ENCODE measurements at regions not wholly inside any gene's neighbourhood (a gene's known extent, or its start where the extent isn't known, plus 50 kb on each side); places are given as distances from the start of the nearest gene placed in this dataset.

- CTCF ChIA-PET = no interaction called here
Measured at GRCh38 chr9:29644514-29644913, 2071.2 kb upstream of the C9orf72 start.

DNA sequence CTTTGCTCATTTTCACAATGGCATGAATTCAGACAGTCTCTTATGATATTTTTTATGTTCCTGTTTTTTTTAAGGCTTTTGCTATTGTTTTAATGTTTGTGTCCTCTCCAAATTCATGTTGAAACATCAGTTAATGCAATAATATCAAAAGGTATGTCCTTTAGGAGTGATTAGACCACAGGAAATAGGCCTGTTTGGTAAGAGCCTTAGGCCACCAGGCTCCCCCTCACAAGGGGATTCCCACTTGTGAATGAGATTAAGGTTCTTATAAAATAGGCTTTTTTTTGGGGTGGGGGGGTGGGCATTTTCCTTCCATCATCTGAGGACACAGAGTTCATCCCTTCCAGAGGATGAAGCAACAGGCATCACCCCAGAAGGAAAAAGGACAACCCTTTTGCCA is 2074.2 kb upstream of the C9orf72 start:
- no peaks in the 10 kb centered on the region for H3K27me3 Mint-ChIP-seq
- no peaks in the 10 kb centered on the region for H3K36me3 Mint-ChIP-seq (ENCODE audit: low read depth)
- DNase-seq = no peak
- H3K4me1 Mint-ChIP-seq = no peaks in the 10 kb centered on the region
- ChIA-PET CTCF (no interaction called here), POLR2A (no interaction called here)
- H3K9me3 Mint-ChIP-seq = peaks cover 2% of the 10 kb centered on the region
- no peak overlapping the region for H3K27ac Mint-ChIP-seq
- no peak overlapping the region for H3K4me3 Mint-ChIP-seq

More at GRCh38 chr9:29644514-29644913, 2071.2 kb upstream of the C9orf72 start:
- H3K27me3 Mint-ChIP-seq = no peaks in the 10 kb centered on the region
- H3K27ac Mint-ChIP-seq = no peak overlapping the region
- POLR2A ChIA-PET = no interaction called here
- no peak overlapping the region for H3K4me3 Mint-ChIP-seq
- H3K4me1 Mint-ChIP-seq = no peaks in the 10 kb centered on the region
- H3K9me3 Mint-ChIP-seq = no peaks in the 10 kb centered on the region
- H3K36me3 Mint-ChIP-seq (ENCODE audit: low read depth) = no peaks in the 10 kb centered on the region
- DNase-seq = no peak

DNA sequence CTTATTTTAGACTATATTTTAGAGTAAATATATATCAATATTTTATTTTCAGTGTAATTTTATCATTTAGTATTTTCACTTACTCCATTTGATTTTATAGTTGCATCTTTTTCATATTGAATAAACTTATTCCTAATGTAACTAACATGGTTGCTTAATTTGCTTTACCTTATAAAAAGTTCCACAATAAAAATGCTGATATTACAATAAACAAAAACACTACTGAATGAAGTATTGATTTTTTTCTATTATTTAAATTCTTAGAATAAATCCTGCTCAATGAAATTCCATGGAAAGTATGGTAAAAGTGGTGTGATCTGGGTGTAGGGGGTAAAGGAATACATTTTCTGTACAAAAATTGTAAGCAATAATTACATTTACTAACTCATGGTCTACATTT is 2074.9 kb upstream of the C9orf72 start:
- DNase-seq = no peak
- POLR2A ChIA-PET = no interaction called here
- H3K4me1 Mint-ChIP-seq = no peaks in the 10 kb centered on the region
- no peaks in the 10 kb centered on the region for H3K27me3 Mint-ChIP-seq
- no peak overlapping the region for H3K27ac Mint-ChIP-seq
- peaks cover 2% of the 10 kb centered on the region for H3K9me3 Mint-ChIP-seq
- no peaks in the 10 kb centered on the region for H3K36me3 Mint-ChIP-seq (ENCODE audit: low read depth)
- CTCF ChIA-PET = no interaction called here
- no peak overlapping the region for H3K4me3 Mint-ChIP-seq

DNA sequence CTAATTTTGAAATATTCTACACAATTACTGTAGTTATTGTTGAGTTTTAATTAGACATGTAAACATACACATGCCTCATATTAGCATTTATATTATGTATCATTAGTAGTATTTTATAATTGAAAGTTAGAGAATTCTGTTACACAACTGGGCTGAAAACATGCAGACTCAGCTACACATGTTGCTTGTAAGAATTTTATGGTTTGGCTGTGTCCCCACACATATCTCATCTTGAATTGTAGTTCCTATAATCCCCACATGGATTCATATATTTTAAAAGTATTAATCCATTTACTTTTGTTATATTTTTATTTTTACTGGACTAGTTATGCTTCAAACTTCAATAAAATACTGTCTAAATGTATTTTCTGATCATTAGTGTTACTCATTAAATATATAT is 2075.3 kb upstream of the C9orf72 start:
- Mint-ChIP-seq H3K27ac (no peak overlapping the region), H3K4me1 (no peaks in the 10 kb centered on the region), H3K4me3 (no peak overlapping the region), H3K27me3 (no peaks in the 10 kb centered on the region), H3K36me3 (ENCODE audit: low read depth) (no peaks in the 10 kb centered on the region), H3K9me3 (peaks cover 2% of the 10 kb centered on the region)
- ChIA-PET POLR2A (no interaction called here), CTCF (no interaction called here)
- DNase-seq = no peak

- ChIA-PET CTCF (no interaction called here), POLR2A (no interaction called here)
- Mint-ChIP-seq H3K4me1 (no peaks in the 10 kb centered on the region), H3K9me3 (peaks cover 5% of the 10 kb centered on the region), H3K36me3 (ENCODE audit: low read depth) (no peaks in the 10 kb centered on the region), H3K27me3 (no peaks in the 10 kb centered on the region), H3K4me3 (no peak overlapping the region), H3K27ac (no peak overlapping the region)
- DNase-seq = no peak
Measured at GRCh38 chr9:29656641-29657406, 2083.5 kb upstream of the C9orf72 start.

DNA sequence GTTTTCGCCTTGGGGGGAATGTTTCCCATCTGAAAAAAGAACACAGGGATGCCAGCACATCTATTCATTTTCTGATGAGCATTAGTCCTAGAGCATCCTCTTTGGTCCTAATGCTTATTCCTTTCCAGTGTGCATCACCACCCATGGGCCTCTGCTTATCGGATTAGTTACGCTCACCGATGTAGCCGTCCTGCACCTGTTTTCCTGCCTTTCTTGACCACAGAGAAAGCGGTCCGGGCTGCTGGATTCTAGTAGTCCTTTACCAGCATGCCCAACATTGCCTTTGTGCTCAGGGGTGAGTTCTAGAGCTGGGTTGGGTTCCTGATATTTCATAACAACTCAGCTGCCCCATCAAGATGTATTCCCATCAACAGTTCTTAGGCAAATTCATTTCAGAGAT is 2084.5 kb upstream of the C9orf72 start:
- Mint-ChIP-seq H3K4me1 (no peaks in the 10 kb centered on the region), H3K36me3 (ENCODE audit: low read depth) (no peaks in the 10 kb centered on the region), H3K27me3 (no peaks in the 10 kb centered on the region), H3K9me3 (peaks cover 5% of the 10 kb centered on the region), H3K4me3 (no peak overlapping the region), H3K27ac (no peak overlapping the region)
- POLR2A ChIA-PET = no interaction called here
- CTCF ChIA-PET = no interaction called here
- DNase-seq = no peak

GRCh38 chr9:29659014-29659413 is 2085.7 kb upstream of the C9orf72 start:
- no peaks in the 10 kb centered on the region for H3K4me1 Mint-ChIP-seq
- ChIA-PET CTCF (no interaction called here), POLR2A (no interaction called here)
- H3K4me3 Mint-ChIP-seq = no peak overlapping the region
- DNase-seq = no peak
- peaks cover 5% of the 10 kb centered on the region for H3K9me3 Mint-ChIP-seq
- H3K36me3 Mint-ChIP-seq (ENCODE audit: low read depth) = no peaks in the 10 kb centered on the region
- H3K27ac Mint-ChIP-seq = no peak overlapping the region
- no peaks in the 10 kb centered on the region for H3K27me3 Mint-ChIP-seq

DNA sequence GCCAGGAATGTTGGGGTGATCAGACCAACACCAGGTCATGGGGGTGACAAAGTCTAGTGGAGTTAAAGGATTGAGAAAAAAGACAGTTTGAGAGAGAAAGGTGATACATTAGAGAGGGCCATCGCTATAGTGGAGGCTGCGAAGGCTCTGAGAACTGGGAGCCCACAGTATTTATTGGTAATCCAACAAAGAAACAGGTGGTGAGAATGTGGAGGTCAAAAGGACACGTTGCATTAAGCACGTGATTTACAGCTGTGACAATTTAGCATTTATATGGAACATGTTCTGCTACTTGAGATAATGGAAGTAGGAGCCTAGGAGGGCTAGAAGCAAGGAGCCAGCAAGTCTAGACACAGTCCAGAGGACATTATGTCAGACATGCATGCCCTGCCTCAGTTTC is 2086.5 kb upstream of the C9orf72 start:
- no peaks in the 10 kb centered on the region for H3K4me1 Mint-ChIP-seq
- H3K9me3 Mint-ChIP-seq = peaks cover 5% of the 10 kb centered on the region
- H3K27ac Mint-ChIP-seq = no peak overlapping the region
- ChIA-PET CTCF (no interaction called here), POLR2A (no interaction called here)
- no peak overlapping the region for H3K4me3 Mint-ChIP-seq
- H3K36me3 Mint-ChIP-seq (ENCODE audit: low read depth) = no peaks in the 10 kb centered on the region
- H3K27me3 Mint-ChIP-seq = no peaks in the 10 kb centered on the region
- DNase-seq = no peak

GRCh38 chr9:29668732-29669131 is 2095.5 kb upstream of the C9orf72 start:
- no peaks in the 10 kb centered on the region for H3K27me3 Mint-ChIP-seq
- peaks cover 2% of the 10 kb centered on the region for H3K9me3 Mint-ChIP-seq
- ChIA-PET CTCF (no interaction called here), POLR2A (no interaction called here)
- H3K4me1 Mint-ChIP-seq = no peaks in the 10 kb centered on the region
- DNase-seq = no peak
- H3K36me3 Mint-ChIP-seq (ENCODE audit: low read depth) = no peaks in the 10 kb centered on the region
- H3K4me3 Mint-ChIP-seq = no peak overlapping the region
- no peak overlapping the region for H3K27ac Mint-ChIP-seq

DNA sequence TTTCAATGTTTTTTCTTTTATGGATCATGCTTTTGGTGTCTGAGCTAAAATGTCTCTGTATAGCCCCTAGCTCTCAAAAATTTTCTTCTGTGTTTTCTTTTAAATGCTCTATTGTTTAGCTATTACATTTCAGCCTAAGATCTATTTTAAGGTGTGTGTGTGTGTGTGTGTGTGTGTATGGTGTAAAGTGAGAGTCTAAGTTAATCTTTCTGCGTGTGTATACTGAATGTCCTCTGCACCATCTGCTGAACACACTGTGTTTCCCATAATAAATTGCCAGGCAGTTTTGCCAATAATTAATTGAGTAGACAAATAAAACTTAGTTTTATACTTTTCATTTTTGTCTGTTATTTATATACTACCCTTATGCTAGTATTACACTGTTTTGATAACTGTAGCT is 2096.3 kb upstream of the C9orf72 start:
- no peak overlapping the region for H3K27ac Mint-ChIP-seq
- ChIA-PET CTCF (interaction anchor here (0.6 kb wide), 1 partner anchor 83 kb away, joined by 3 read pairs; no protein-coding TSS in a partner anchor), POLR2A (no interaction called here)
- H3K36me3 Mint-ChIP-seq (ENCODE audit: low read depth) = no peaks in the 10 kb centered on the region
- no peak overlapping the region for H3K4me3 Mint-ChIP-seq
- H3K4me1 Mint-ChIP-seq = no peaks in the 10 kb centered on the region
- DNase-seq = no peak
- H3K9me3 Mint-ChIP-seq = peaks cover 2% of the 10 kb centered on the region
- H3K27me3 Mint-ChIP-seq = no peaks in the 10 kb centered on the region

DNA sequence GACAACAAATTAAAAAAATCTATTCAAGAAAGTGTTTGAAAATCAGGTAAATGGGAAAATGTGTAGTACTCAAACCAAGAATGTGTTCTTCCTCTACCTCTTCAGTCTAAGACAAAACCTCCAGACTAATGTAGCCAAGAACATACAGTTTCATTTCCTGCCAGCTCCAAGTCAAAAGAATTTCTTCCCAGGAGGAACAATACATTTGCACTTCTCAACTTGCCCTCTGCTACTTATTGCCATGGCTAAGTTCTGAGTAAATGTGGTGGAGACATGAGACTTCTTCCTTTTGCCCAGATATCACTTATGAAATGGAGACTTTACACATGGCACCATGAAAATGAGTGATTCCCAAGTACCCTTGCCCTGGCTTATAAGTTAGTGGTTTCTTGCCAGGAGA is 2112.2 kb upstream of the C9orf72 start:
- H3K27ac Mint-ChIP-seq = no peak overlapping the region
- H3K4me3 Mint-ChIP-seq = no peak overlapping the region
- no peaks in the 10 kb centered on the region for H3K36me3 Mint-ChIP-seq (ENCODE audit: low read depth)
- H3K9me3 Mint-ChIP-seq = peaks cover 5% of the 10 kb centered on the region
- no peaks in the 10 kb centered on the region for H3K4me1 Mint-ChIP-seq
- no peaks in the 10 kb centered on the region for H3K27me3 Mint-ChIP-seq
- DNase-seq = no peak
- CTCF ChIA-PET = no interaction called here
- POLR2A ChIA-PET = no interaction called here

- POLR2A ChIA-PET = no interaction called here
- CTCF ChIA-PET = no interaction called here
Measured at GRCh38 chr9:29691145-29691544, 2117.9 kb upstream of the C9orf72 start.

GRCh38 chr9:29691758-29692407 is 2118.6 kb upstream of the C9orf72 start:
- no peak overlapping the region for H3K4me3 Mint-ChIP-seq
- CTCF ChIA-PET = no interaction called here
- H3K36me3 Mint-ChIP-seq (ENCODE audit: low read depth) = no peaks in the 10 kb centered on the region
- POLR2A ChIA-PET = no interaction called here
- no peaks in the 10 kb centered on the region for H3K9me3 Mint-ChIP-seq
- H3K27ac Mint-ChIP-seq = no peak overlapping the region
- no peaks in the 10 kb centered on the region for H3K4me1 Mint-ChIP-seq
- no peak for DNase-seq
- H3K27me3 Mint-ChIP-seq = no peaks in the 10 kb centered on the region

More at GRCh38 chr9:29691145-29691544, 2117.9 kb upstream of the C9orf72 start:
- no peaks in the 10 kb centered on the region for H3K9me3 Mint-ChIP-seq
- no peak for DNase-seq
- H3K27me3 Mint-ChIP-seq = no peaks in the 10 kb centered on the region
- no peaks in the 10 kb centered on the region for H3K36me3 Mint-ChIP-seq (ENCODE audit: low read depth)
- H3K4me3 Mint-ChIP-seq = no peak overlapping the region
- no peaks in the 10 kb centered on the region for H3K4me1 Mint-ChIP-seq
- no peak overlapping the region for H3K27ac Mint-ChIP-seq

GRCh38 chr9:29697011-29697410 is 2123.7 kb upstream of the C9orf72 start:
- ChIA-PET CTCF (no interaction called here), POLR2A (no interaction called here)
- H3K4me3 Mint-ChIP-seq = no peak overlapping the region
- no peaks in the 10 kb centered on the region for H3K4me1 Mint-ChIP-seq
- H3K27me3 Mint-ChIP-seq = no peaks in the 10 kb centered on the region
- no peak overlapping the region for H3K27ac Mint-ChIP-seq
- H3K9me3 Mint-ChIP-seq = no peaks in the 10 kb centered on the region
- no peaks in the 10 kb centered on the region for H3K36me3 Mint-ChIP-seq (ENCODE audit: low read depth)
- no peak for DNase-seq

Data from activated CD4-positive, alpha-beta memory T cell treated with anti-CD3 and anti-CD28 coated beads, Interleukin-2, amount 10 ng/mL, durations not matched to agents 7 days and 5 days (primary cell).